Right lobe of liver (tissue), 6 donors: ENCODE measurements at regions not wholly inside any gene's neighbourhood (a gene's known extent, or its start where the extent isn't known, plus 50 kb on each side); places are given as distances from the start of the nearest gene placed in this dataset.

Experiments used
- ATAC-seq, 4 donors: fragments of 200-7000 bp; cut with Tn5 transposase; one replicate each; pipeline ENCODE4 v1.9.1; 2020; ENCODE audit warnings: mild to moderate bottlenecking in 4 of 4, moderate library complexity in 4 of 4
- DNase-seq, 3 donors: peaks; one replicate each; pipeline ENCODE4 v3.0.0-alpha.2; 2020
- H3K27ac ChIP-seq, 3 donors: fragments of 200-600 bp; one replicate each; pipeline ENCODE4 v1.8.0; 2022
- H3K27me3 ChIP-seq, 2 donors: fragments of 200-600 bp; one replicate each; pipeline ENCODE4 v1.8.0; 2022
- H3K36me3 ChIP-seq, 4 donors: fragments of 200-600 bp; sonication (generic) in 1 of 4; one replicate each; pipeline versions ENCODE4 v1.5.1 to v1.8.0; 2017 to 2022; ENCODE audit warnings: control low read depth in 1 of 4
- H3K4me1 ChIP-seq, 4 donors: fragments of 200-600 bp; sonication (generic) in 1 of 4; one replicate each; pipeline versions ENCODE4 v1.5.1 to v1.8.0; 2017 to 2022; ENCODE audit warnings: control low read depth in 1 of 4
- H3K4me3 ChIP-seq, 3 donors: fragments of 200-600 bp; one replicate each; pipeline ENCODE4 v1.8.0; 2022
- H3K9me3 ChIP-seq, 4 donors: fragments of 200-600 bp; sonication (generic) in 1 of 4; one replicate each; pipeline versions ENCODE4 v1.5.1 to v1.8.0; 2017 to 2022; ENCODE audit warnings: control low read depth in 1 of 4
- POLR2A ChIP-seq: fragments of 450-650 bp; IDR thresholded peaks from one replicate; pipeline ENCODE4 v1.6.1; 2017; ENCODE audit warnings: antibody characterized with exemption, mild to moderate bottlenecking
- WGBS: methylation state at CpG from one replicate; pipeline ENCODE4 v1.1.6; 2018; ENCODE audit warnings: low coverage, low lambda C conversion rate; ENCODE audit not compliant: insufficient coverage; ENCODE audit errors: missing lambda C conversion rate; 5-methylcytosine and 5-hydroxymethylcytosine counted together
- intact Hi-C, 2 donors: fragments of 100-400 bp; cut with DNase I; formaldehyde crosslinking; loops; one replicate each; pipeline versions ENCODE4 v1.11.2 to v1.14.1; 2022
- TF ChIP-seq, protein P1 (sequence below), 4 donors: fragments of 200-600 bp in 3 of 4; fragments of 450-650 bp in 1 of 4; IDR thresholded peaks; one replicate each; pipeline versions ENCODE4 v1.5.1 to v1.8.0; 2016 to 2022; ENCODE audit warnings: antibody characterized with exemption in 4 of 4, mild to moderate bottlenecking in 2 of 4
- donor health status: DM: no; HTN: yes; CAD: no.
- donor health status: DM: no; HTN: no; CAD: no.
- donor health status: DM: no; HTN: no; CAD: no.
- donor health status: DM: no; HTN: yes; CAD: no.
- donor health status: DM: no; HTN: yes; CAD: no.

DNA sequence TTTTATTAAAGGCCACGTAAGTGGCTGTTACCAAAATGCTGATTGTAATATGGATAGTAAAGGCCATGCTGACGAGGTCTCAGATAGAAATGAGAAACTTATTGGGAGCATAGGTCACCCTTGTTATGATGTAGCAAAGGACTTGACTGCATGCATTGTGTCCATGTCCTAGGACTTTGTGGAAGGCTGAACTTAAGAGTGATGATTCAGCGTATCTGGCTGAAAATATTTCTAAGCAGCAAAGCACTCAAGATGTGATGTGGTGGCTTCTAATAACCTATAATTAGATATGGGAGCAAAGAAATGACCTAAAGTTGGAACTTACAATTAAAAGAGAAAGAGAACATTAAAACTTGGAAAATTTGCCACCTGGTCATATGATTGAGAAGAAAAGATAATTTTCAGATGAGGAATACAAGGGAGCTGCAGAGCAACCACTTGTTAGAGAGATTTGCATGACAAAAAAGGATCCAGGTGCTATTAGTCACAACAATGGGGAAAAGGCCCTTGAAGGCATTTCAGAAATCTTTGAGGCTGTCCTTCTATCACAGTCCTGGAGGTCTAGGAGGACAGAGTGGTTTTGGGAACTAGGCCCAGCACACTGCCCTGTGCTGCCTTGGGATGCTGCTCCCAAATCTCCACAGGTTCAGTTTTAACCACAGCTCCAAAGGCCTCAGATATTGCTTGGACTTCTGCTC is 793.7 kb upstream of the LCORL start:
- no peaks in the 10 kb centered on the region for H3K27me3 ChIP-seq
- no peaks in the 10 kb centered on the region for H3K36me3 ChIP-seq
- TF ChIP-seq POLR2A = no peak
- TF ChIP-seq, protein P1, sequence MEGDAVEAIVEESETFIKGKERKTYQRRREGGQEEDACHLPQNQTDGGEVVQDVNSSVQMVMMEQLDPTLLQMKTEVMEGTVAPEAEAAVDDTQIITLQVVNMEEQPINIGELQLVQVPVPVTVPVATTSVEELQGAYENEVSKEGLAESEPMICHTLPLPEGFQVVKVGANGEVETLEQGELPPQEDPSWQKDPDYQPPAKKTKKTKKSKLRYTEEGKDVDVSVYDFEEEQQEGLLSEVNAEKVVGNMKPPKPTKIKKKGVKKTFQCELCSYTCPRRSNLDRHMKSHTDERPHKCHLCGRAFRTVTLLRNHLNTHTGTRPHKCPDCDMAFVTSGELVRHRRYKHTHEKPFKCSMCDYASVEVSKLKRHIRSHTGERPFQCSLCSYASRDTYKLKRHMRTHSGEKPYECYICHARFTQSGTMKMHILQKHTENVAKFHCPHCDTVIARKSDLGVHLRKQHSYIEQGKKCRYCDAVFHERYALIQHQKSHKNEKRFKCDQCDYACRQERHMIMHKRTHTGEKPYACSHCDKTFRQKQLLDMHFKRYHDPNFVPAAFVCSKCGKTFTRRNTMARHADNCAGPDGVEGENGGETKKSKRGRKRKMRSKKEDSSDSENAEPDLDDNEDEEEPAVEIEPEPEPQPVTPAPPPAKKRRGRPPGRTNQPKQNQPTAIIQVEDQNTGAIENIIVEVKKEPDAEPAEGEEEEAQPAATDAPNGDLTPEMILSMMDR (IDR thresholded peaks at IDR 0.05) = no peak
- peaks cover 0 to 7% (median 0%) of the 10 kb centered on the region in 4 donors for H3K4me1 ChIP-seq
- WGBS = 56% methylated on average over 3 of the region's 3 CpGs
- no peak overlapping the region for H3K27ac ChIP-seq
- intact Hi-C loops = no loop called here
- no peak for ATAC-seq
- DNase-seq = no peak
- H3K9me3 ChIP-seq = no peaks in the 10 kb centered on the region
- H3K4me3 ChIP-seq = no peak overlapping the region

DNA sequence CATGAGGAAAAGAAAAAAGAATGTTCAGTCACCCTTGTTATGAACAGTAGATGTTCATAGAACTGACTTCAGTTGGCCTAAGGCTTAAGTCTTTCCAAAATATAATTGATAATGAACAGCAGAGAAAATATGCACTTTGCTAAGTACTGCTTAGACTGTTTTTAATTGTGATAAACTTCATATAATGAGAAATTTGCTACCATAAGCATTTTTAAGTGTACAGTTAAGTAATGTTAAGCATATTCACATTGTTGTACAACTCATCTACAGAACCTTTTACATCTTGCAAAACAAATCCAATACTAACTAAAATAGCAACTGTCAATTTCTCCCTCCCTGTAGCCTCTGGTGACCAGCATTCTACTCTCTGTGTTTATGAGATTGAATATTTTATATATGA is 792.2 kb upstream of the LCORL start:
- no peak for TF ChIP-seq POLR2A
- TF ChIP-seq, protein P1 (IDR thresholded peaks at IDR 0.05) = no peak
- H3K4me3 ChIP-seq = no peak overlapping the region
- peaks cover 0 to 7% (median 0%) of the 10 kb centered on the region in 4 donors for H3K4me1 ChIP-seq
- ATAC-seq = no peak
- H3K36me3 ChIP-seq = no peaks in the 10 kb centered on the region
- DNase-seq = no peak
- no peaks in the 10 kb centered on the region for H3K9me3 ChIP-seq
- intact Hi-C loops = no loop called here
- no peak overlapping the region for H3K27ac ChIP-seq
- no peaks in the 10 kb centered on the region for H3K27me3 ChIP-seq

DNA sequence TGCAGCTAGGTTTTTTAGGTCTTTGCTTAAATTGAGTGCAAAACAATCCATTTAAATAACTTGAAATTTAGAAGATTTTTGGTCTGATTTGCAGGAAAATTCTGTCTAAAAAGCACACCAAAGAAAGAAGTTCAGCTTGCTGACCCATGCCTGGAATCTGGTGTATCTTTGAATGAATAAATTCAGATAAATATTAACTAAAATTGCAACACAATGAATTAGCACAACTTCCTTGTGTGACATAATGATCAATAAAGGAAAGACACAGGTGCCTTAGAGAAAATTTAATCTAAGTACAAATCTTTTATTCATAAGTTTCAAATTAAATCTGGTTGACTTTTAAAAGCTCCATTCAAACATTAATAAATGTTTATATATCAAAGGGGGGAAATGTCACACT is 791.5 kb upstream of the LCORL start:
- Histone ChIP-seq H3K9me3 (no peaks in the 10 kb centered on the region), H3K36me3 (no peaks in the 10 kb centered on the region), H3K4me1 (peaks cover 0 to 7% (median 0%) of the 10 kb centered on the region in 4 donors), H3K27ac (no peak overlapping the region), H3K4me3 (no peak overlapping the region), H3K27me3 (no peaks in the 10 kb centered on the region)
- DNase-seq = no peak
- intact Hi-C loops = no loop called here
- TF ChIP-seq, protein P1 (IDR thresholded peaks at IDR 0.05) = no peak
- TF ChIP-seq POLR2A = no peak
- ATAC-seq = peak in 2 of 4 donors; percentile 76 to 80

DNA sequence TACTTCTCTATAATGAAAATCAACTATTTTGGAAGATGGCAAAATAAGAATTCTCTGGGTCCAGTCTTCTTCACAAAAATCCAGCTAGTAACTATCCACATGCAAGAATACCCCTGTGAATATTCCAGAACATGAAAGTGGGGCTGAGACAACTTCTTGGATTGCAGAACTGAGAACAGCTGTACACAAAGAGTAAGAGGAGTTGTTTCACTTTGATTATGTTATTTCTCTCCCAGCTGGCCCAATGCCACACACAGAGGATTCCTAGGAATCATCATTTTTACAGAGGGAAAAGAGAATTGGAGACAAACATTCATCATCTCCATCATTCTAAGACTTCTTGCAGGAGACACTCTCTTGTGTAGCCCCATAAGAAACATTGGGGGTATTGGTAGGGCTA is 782.2 kb upstream of the LCORL start:
- Histone ChIP-seq H3K9me3 (no peaks in the 10 kb centered on the region), H3K27ac (no peak overlapping the region), H3K4me3 (no peak overlapping the region), H3K4me1 (no peaks in the 10 kb centered on the region), H3K36me3 (no peaks in the 10 kb centered on the region), H3K27me3 (no peaks in the 10 kb centered on the region)
- no peak for TF ChIP-seq POLR2A
- TF ChIP-seq, protein P1 (IDR thresholded peaks at IDR 0.05) = no peak
- DNase-seq (no peak), ATAC-seq (no peak)
- intact Hi-C loops = no loop called here

DNA sequence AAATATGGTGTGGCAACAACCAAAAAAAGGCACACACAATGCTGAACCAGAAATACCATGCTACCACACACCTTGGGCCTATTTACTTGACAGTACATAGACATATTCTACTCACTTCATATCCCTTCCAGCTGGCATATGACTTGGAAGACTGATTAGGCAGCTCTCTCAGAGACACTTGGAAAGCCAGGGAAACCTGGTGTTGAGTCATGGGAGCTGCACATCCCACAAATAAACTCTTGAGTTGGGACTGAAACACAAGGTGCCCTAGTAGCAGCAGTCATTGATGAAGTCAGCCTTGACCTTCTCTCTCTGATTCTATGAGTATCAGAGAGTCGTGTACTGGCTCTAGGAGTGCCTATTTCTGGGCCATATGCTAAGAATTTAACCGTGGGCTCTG is 776.6 kb upstream of the LCORL start:
- 41% methylated on average over 2 of the region's 2 CpGs for WGBS

More for the DNA sequence above, 776.6 kb upstream of the LCORL start:
- no peaks in the 10 kb centered on the region for H3K27me3 ChIP-seq
- H3K4me1 ChIP-seq = no peaks in the 10 kb centered on the region
- H3K9me3 ChIP-seq = no peaks in the 10 kb centered on the region
- no peak for TF ChIP-seq POLR2A
- TF ChIP-seq, protein P1 (IDR thresholded peaks at IDR 0.05) = no peak
- no peak for ATAC-seq
- no peak overlapping the region for H3K27ac ChIP-seq
- DNase-seq = no peak
- no peak overlapping the region for H3K4me3 ChIP-seq
- no peaks in the 10 kb centered on the region for H3K36me3 ChIP-seq
- intact Hi-C loops = no loop called here
